IPS-15b (cell line): ENCODE measurements at regions not wholly inside any gene's neighbourhood (a gene's known extent, or its start where the extent isn't known, plus 50 kb on each side); places are given as distances from the start of the nearest gene placed in this dataset.

ENCODE experiments used
- H3K27me3 ChIP-seq: one replicate; pipeline ENCODE4 v1.6.1; 2013; ENCODE audit warnings: low read length; ENCODE audit not compliant: control insufficient read depth, insufficient read depth
- H3K36me3 ChIP-seq: one replicate; pipeline ENCODE4 v1.6.1; 2013; ENCODE audit warnings: low read length; ENCODE audit not compliant: control insufficient read depth, insufficient read depth
- H3K4me1 ChIP-seq: one replicate; pipeline ENCODE4 v1.6.1; 2013; ENCODE audit warnings: mild to moderate bottlenecking, low read length; ENCODE audit not compliant: control insufficient read depth, insufficient read depth
- H3K4me3 ChIP-seq: one replicate; pipeline ENCODE4 v1.5.1; 2013; ENCODE audit warnings: low read depth, low read length
- H3K9ac ChIP-seq: one replicate; pipeline ENCODE4 v1.6.1; 2013; ENCODE audit warnings: low read depth, mild to moderate bottlenecking, low read length
- H3K9me3 ChIP-seq: one replicate; pipeline ENCODE4 v1.6.1; 2013; ENCODE audit warnings: mild to moderate bottlenecking, low read length; ENCODE audit not compliant: control insufficient read depth, insufficient read depth

DNA sequence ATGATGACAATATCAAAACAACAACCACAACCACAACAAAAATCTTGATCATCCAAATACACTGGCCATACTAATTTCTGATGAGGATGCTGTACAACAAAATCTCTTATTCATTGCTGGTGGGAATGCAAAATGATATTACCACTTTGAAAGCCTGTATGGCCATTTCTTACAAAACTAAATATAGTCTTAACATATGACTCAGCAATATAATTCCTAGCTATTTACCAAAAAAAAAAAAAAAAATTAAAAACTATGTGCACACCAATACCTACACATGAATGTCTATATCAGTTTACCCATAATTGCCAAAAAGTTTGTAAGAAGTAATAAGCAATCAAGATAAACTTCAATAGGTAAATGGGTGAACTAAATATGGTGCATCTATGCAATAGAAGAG, 1379.7 kb downstream of the CDH11 start:
- Histone ChIP-seq H3K4me1 (no peaks in the 10 kb centered on the region), H3K9ac (no peak overlapping the region), H3K27me3 (no peaks in the 10 kb centered on the region), H3K36me3 (no peaks in the 10 kb centered on the region), H3K4me3 (no peak overlapping the region), H3K9me3 (no peaks in the 10 kb centered on the region)

DNA sequence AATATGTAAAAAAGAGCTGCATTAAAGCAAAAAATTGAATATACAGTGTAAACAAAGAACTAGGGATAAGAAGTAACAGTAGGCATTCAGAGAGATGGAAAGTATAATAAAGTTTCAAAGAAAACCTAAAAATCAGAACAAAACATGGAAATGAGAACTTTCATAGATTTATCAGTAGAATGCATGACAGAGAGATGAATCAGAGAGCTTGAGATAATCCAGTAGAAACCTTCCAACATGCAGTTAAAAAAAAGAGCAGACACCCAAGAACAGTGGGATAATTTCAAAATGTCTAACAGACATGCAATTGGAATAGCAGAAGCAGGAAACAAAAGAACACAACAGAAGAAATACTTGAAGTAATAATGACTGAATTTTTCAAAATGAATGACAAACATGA, 1384.2 kb downstream of the CDH11 start:
- H3K4me1 ChIP-seq, result no peaks in the 10 kb centered on the region
- no peaks in the 10 kb centered on the region for H3K27me3 ChIP-seq
- no peak overlapping the region for H3K4me3 ChIP-seq
- no peak overlapping the region for H3K9ac ChIP-seq
- H3K36me3 ChIP-seq, result no peaks in the 10 kb centered on the region
- no peaks in the 10 kb centered on the region for H3K9me3 ChIP-seq

DNA sequence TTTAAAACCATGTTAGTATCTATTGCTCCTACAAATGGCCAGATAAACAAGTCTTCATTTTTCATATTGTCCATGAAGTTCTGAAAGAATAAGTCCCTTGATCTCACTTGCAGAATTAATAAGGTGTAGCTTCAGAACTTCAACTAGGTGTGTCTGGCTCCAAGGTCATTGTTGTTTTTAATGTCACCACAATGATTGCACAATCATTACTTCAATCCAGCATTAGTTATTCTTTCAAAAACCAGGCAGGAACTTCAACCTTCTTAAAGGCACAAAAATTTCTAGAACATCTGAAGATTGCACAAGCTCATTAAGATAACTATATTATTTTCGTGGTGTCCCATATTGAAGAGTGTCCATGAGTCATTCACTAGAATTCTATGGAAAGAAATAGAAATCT, 1386.4 kb downstream of the CDH11 start:
- Histone ChIP-seq H3K9ac (no peak overlapping the region), H3K4me3 (no peak overlapping the region), H3K36me3 (no peaks in the 10 kb centered on the region), H3K4me1 (no peaks in the 10 kb centered on the region), H3K9me3 (no peaks in the 10 kb centered on the region), H3K27me3 (no peaks in the 10 kb centered on the region)

DNA sequence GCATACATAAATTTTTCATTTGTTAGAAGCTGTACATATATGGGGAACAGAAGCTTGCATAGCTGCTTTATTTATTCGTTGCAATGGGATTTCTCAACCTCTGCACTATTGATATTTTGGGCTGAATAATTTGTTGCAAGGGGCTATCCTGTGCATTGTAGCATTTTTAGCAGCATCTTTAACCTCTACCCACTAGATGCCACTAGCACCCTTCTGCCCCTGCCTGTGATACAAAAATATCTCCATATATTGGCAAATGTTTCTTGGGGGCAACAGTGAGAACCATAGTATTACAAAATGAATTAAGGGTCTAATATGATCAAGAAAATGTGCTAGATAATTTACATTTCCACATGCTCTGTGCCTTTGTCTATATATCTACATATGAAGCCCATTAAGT, 1401.0 kb downstream of the CDH11 start:
- H3K36me3 ChIP-seq, result no peaks in the 10 kb centered on the region
- H3K9ac ChIP-seq, result no peak overlapping the region
- H3K4me3 ChIP-seq, result no peak overlapping the region
- no peaks in the 10 kb centered on the region for H3K9me3 ChIP-seq
- no peaks in the 10 kb centered on the region for H3K27me3 ChIP-seq
- no peaks in the 10 kb centered on the region for H3K4me1 ChIP-seq

DNA sequence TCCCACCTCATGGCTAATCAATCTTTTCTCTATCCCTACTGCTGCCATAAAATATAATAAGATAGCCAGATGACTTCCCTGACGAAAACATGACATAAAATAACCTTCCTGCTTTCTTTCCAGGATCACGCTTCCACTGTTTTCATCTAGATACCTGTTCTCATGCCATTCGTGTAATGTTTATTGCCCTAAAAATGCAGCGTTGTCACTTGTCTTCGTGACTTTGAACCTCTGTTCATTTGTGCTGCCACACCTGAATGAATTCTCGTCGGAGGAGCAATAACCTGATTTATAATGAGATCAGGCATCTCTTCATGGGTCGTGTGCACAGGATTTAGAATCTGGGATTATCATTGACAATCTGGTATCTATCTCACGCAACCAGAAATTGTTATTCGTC, 1401.9 kb downstream of the CDH11 start:
- Histone ChIP-seq H3K36me3 (no peaks in the 10 kb centered on the region), H3K9me3 (no peaks in the 10 kb centered on the region), H3K27me3 (no peaks in the 10 kb centered on the region), H3K9ac (no peak overlapping the region), H3K4me3 (no peak overlapping the region), H3K4me1 (no peaks in the 10 kb centered on the region)

DNA sequence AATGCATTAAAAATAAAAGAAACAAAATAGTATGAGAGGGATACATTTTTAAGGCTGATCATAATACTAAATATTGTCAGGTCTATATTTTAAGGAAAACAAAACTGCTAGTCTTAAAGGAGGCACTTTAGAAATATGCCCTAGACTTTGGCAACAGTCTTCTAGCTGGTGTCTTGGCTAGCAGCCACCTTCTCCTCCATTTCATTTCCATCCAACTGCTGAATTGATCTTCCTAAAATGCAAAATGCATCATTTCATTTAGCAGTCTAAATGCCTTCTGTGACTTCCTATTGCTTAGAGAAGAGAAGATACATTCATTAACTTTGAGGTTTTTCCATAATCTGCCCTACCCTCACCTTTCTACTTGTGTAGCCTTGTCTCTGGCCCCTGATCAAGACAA, 1404.1 kb downstream of the CDH11 start:
- Histone ChIP-seq H3K9me3 (no peaks in the 10 kb centered on the region), H3K36me3 (no peaks in the 10 kb centered on the region), H3K9ac (no peak overlapping the region), H3K4me1 (no peaks in the 10 kb centered on the region), H3K4me3 (no peak overlapping the region), H3K27me3 (no peaks in the 10 kb centered on the region)

DNA sequence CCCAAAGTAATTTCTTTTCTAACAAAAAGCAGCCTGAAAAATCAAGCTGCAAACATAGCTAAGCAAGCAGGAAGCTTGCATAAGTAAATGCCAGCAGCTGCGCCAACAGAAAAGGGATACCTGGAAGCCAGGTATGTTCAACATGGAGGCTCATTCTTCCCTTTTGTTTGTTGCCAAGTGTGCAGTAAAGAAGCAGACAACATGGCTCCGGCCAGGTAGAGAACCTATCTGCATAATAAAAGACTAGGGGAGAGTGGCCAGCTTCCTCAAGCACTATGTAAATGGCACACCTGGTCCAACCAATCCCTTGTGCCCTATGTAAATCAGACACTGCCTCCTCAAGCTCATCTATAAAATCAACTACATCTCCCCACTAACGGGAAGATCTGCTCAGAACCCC, 1407.0 kb downstream of the CDH11 start:
- no peak overlapping the region for H3K9ac ChIP-seq
- H3K36me3 ChIP-seq, result no peaks in the 10 kb centered on the region
- no peaks in the 10 kb centered on the region for H3K9me3 ChIP-seq
- no peaks in the 10 kb centered on the region for H3K4me1 ChIP-seq
- H3K4me3 ChIP-seq, result no peak overlapping the region
- no peaks in the 10 kb centered on the region for H3K27me3 ChIP-seq

DNA sequence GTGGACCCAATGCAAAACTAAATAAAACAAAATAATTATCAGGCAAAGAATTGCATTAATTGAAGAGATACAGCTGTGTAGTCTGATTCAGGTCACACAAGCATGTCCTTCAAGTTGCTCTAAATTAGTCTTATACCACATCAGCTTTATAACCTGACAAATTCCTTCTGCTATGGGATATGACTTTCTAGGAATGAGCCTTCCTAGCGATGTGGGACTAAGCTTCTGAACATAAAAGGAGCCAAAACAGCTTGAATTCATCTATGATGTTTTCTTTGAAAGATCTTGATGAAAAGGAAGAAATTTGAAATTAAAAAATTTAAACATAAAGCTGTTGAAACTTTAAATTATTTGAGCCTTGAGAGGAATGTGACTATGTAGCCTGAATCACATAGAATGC, 1409.1 kb downstream of the CDH11 start:
- no peak overlapping the region for H3K9ac ChIP-seq
- no peaks in the 10 kb centered on the region for H3K36me3 ChIP-seq
- H3K9me3 ChIP-seq, result no peaks in the 10 kb centered on the region
- no peak overlapping the region for H3K4me3 ChIP-seq
- no peaks in the 10 kb centered on the region for H3K27me3 ChIP-seq
- no peaks in the 10 kb centered on the region for H3K4me1 ChIP-seq

DNA sequence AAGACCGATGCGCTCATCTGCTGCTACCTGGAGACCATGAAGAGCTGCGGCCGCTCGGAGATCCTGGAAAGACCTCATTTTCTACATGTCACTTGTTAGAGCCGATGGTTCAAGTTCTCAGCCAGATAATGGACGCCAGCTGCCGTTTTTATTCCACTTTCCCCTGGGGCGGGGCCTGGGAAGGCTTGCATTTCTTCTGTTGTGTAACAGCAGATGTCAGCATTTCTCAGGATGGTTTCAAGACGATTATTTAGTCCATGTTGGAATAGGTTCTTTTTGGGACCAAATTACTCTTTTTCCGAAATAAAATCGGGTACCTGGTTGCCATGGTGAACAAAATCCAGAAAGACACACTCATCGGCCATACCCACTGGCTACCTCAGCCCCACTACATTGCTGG, 1418.3 kb downstream of the CDH11 start:
- Histone ChIP-seq H3K27me3 (no peaks in the 10 kb centered on the region), H3K9me3 (no peaks in the 10 kb centered on the region)

DNA sequence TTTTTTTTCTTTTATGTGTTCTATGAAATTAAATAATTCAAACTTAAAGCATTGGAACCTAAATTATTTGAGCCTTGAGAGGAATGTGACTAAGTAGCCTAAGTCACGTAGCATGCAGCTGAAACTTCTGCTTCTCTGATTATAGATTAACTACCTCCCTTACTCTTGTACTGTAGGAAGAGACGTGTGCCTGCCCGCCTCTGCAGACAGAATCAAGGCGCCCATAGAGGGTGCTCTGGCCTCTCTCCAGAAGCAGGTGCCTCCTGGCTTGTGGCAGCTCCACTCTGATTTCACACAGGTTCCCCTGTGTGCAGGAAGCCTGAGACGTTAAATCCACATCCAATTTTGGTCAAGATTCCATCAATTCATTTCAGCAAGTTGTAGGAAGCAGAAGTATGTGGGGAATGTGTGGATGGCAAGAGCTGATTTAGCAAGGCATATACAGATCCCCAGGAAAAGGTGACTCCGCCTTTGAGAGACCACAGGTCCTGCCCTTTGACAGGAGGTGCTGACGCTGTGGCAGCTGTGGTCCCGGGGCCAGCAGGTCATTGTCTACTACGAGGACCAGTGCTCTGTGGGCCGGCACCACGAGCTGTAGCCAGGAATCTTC, 1418.8 kb downstream of the CDH11 start:
- H3K9me3 ChIP-seq, result no peaks in the 10 kb centered on the region
- H3K4me3 ChIP-seq, result no peak overlapping the region
- no peaks in the 10 kb centered on the region for H3K4me1 ChIP-seq
- H3K36me3 ChIP-seq, result no peaks in the 10 kb centered on the region
- H3K27me3 ChIP-seq, result no peaks in the 10 kb centered on the region
- H3K9ac ChIP-seq, result no peak overlapping the region

More for the DNA sequence above, 1418.3 kb downstream of the CDH11 start:
- Histone ChIP-seq H3K4me3 (no peak overlapping the region), H3K9ac (no peak overlapping the region), H3K36me3 (no peaks in the 10 kb centered on the region), H3K4me1 (no peaks in the 10 kb centered on the region)

DNA sequence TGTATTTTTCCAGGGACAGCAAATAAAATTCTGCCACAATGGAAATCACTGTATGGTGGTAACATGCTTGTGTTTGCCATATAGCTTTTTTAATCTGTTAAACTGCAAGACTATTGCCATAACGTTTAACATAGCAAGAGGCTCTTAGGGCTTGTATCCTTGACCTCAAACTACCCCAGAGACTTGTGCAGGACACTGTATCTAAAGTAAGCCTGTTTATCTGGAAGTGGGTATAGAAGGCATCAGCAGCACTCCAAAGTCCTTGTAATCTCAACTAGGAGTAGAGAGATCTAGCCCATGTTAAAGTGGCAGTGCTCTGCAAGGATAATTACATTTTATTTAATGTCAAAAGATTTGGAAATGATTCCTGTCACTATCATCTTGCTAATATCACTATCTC, 1424.1 kb downstream of the CDH11 start:
- no peaks in the 10 kb centered on the region for H3K9me3 ChIP-seq
- H3K4me1 ChIP-seq, result no peaks in the 10 kb centered on the region

DNA sequence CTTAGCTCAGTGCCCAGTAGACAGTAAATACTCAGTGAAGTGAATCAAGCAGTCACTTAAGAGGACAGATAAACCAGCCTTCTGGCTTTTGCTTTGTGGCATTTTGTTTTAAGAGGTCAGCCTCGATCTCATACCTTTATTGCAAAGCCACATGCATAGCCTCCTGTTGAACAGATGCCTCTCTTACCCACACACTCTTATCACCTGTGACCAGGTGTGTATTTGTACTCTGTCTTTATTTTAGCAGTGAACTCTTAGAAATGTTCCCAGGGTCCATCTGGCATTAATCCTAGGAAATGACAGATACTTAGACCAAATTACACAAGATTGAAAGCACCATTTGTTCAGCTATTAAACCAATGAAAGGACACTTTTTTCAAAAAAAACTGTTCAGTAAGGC, 1426.5 kb downstream of the CDH11 start:
- H3K36me3 ChIP-seq, result no peaks in the 10 kb centered on the region
- H3K9ac ChIP-seq, result no peak overlapping the region
- H3K27me3 ChIP-seq, result no peaks in the 10 kb centered on the region
- no peaks in the 10 kb centered on the region for H3K9me3 ChIP-seq
- no peak overlapping the region for H3K4me3 ChIP-seq
- no peaks in the 10 kb centered on the region for H3K4me1 ChIP-seq

More for the DNA sequence above, 1424.1 kb downstream of the CDH11 start:
- no peaks in the 10 kb centered on the region for H3K36me3 ChIP-seq
- no peak overlapping the region for H3K4me3 ChIP-seq
- no peaks in the 10 kb centered on the region for H3K27me3 ChIP-seq
- no peak overlapping the region for H3K9ac ChIP-seq
